RWPE2 (cell line): ENCODE measurements at regions not wholly inside any gene's neighbourhood (a gene's known extent, or its start where the extent isn't known, plus 50 kb on each side); places are given as distances from the start of the nearest gene placed in this dataset.

Source experiments
- ATAC-seq: fragments of 200-7000 bp; cut with Tn5 transposase; 3 replicates; pipeline ENCODE4 v1.9.1; 2021; ENCODE audit warnings: low read depth
- DNase-seq: peaks from one replicate; pipeline ENCODE4 v3.0.0-alpha.2; 2020; ENCODE audit warnings: low spot score
- H3K27ac ChIP-seq: fragments of 450-650 bp; 2 replicates; pipeline ENCODE4 v1.5.1; 2017; ENCODE audit warnings: mild to moderate bottlenecking; ENCODE audit not compliant: poor library complexity, severe bottlenecking
- H3K27me3 ChIP-seq: fragments of 250-450 bp; sonication (Bioruptor Pico); 2 replicates; pipeline ENCODE4 v1.5.1; 2021; ENCODE audit warnings: mild to moderate bottlenecking, moderate library complexity; ENCODE audit not compliant: insufficient read depth, poor library complexity, severe bottlenecking
- H3K36me3 ChIP-seq: fragments of 250-450 bp; sonication (Bioruptor Pico); 2 replicates; pipeline ENCODE4 v1.5.1; 2020; ENCODE audit warnings: low read depth, mild to moderate bottlenecking, moderate library complexity
- H3K4me1 ChIP-seq: fragments of 250-450 bp; sonication (Bioruptor Pico); 2 replicates; pipeline ENCODE4 v1.5.1; 2021; ENCODE audit warnings: mild to moderate bottlenecking, moderate library complexity; ENCODE audit not compliant: insufficient read depth, poor library complexity, severe bottlenecking
- H3K4me3 ChIP-seq: fragments of 250-450 bp; sonication (Bioruptor Pico); 2 replicates; pipeline ENCODE4 v1.5.1; 2021; ENCODE audit warnings: mild to moderate bottlenecking, moderate library complexity; ENCODE audit not compliant: severe bottlenecking
- H3K9me3 ChIP-seq: fragments of 250-450 bp; sonication (Bioruptor Pico); 2 replicates; pipeline ENCODE4 v1.5.1; 2021; ENCODE audit warnings: mild to moderate bottlenecking, moderate library complexity; ENCODE audit not compliant: severe bottlenecking
- CTCF ChIP-seq: fragments of 450-650 bp; IDR thresholded peaks from one replicate; pipeline ENCODE4 v1.5.1; 2017; ENCODE audit warnings: mild to moderate bottlenecking, moderate library complexity; ENCODE audit not compliant: poor library complexity, severe bottlenecking

GRCh38 chr4:23070848-23071570 lies 378.3 kb downstream of the GBA3 start:
- TF ChIP-seq CTCF = no peak
- no peaks in the 10 kb centered on the region for H3K9me3 ChIP-seq
- ATAC-seq = no peak
- H3K4me1 ChIP-seq = no peaks in the 10 kb centered on the region
- no peak for DNase-seq
- no peak overlapping the region for H3K4me3 ChIP-seq
- no peaks in the 10 kb centered on the region for H3K36me3 ChIP-seq
- no peak overlapping the region for H3K27ac ChIP-seq
- H3K27me3 ChIP-seq = peaks cover 1% of the 10 kb centered on the region

GRCh38 chr4:23068756-23069155 lies 376.0 kb downstream of the GBA3 start:
- no peaks in the 10 kb centered on the region for H3K4me1 ChIP-seq
- ATAC-seq = no peak
- H3K4me3 ChIP-seq = no peak overlapping the region
- no peaks in the 10 kb centered on the region for H3K27me3 ChIP-seq
- no peaks in the 10 kb centered on the region for H3K36me3 ChIP-seq
- H3K27ac ChIP-seq = no peak overlapping the region
- H3K9me3 ChIP-seq = no peaks in the 10 kb centered on the region
- no peak for DNase-seq
- no peak for TF ChIP-seq CTCF

- no peak for TF ChIP-seq CTCF
- Histone ChIP-seq H3K9me3 (no peaks in the 10 kb centered on the region), H3K27me3 (no peaks in the 10 kb centered on the region), H3K36me3 (no peaks in the 10 kb centered on the region), H3K4me3 (no peak overlapping the region), H3K27ac (no peak overlapping the region), H3K4me1 (no peaks in the 10 kb centered on the region)
- 0 out of 3 replicates have a peak, but pooled peaks have one; percentile 23 for ATAC-seq
- DNase-seq = no peak
These were observed 375.6 kb downstream of the GBA3 start for GRCh38 chr4:23068287-23068686.

- Histone ChIP-seq H3K27me3 (no peaks in the 10 kb centered on the region), H3K4me3 (no peak overlapping the region), H3K36me3 (no peaks in the 10 kb centered on the region), H3K9me3 (no peaks in the 10 kb centered on the region), H3K4me1 (no peaks in the 10 kb centered on the region), H3K27ac (no peak overlapping the region)
- no peak for TF ChIP-seq CTCF
- ATAC-seq (no peak), DNase-seq (no peak)
These were observed 369.5 kb downstream of the GBA3 start for GRCh38 chr4:23062188-23062587.

- no peak for DNase-seq
- H3K4me1 ChIP-seq = no peaks in the 10 kb centered on the region
- no peaks in the 10 kb centered on the region for H3K9me3 ChIP-seq
- no peaks in the 10 kb centered on the region for H3K27me3 ChIP-seq
- no peaks in the 10 kb centered on the region for H3K36me3 ChIP-seq
- H3K4me3 ChIP-seq = no peak overlapping the region
- no peak for ATAC-seq
- no peak overlapping the region for H3K27ac ChIP-seq
- no peak for TF ChIP-seq CTCF
These were observed 368.7 kb downstream of the GBA3 start for GRCh38 chr4:23061431-23061830.
